ENCODE measurements at regions not wholly inside any gene's neighbourhood (a gene's known extent, or its start where the extent isn't known, plus 50 kb on each side); places are given as distances from the start of the nearest gene placed in this dataset.

GRCh38 chr4:165630671-165631070, 242.4 kb upstream of the TLL1 start:
- Histone ChIP-seq H3K27me3 (ENCODE audit: control insufficient read depth, insufficient read depth, low read length) (no peaks in the 10 kb centered on the region), H3K9me3 (ENCODE audit: control insufficient read depth, insufficient read depth, low read length) (peaks cover 5% of the 10 kb centered on the region; the same call in 1 of the 2 replicates), H3K27ac (ENCODE audit: low read depth, low read length) (no peak overlapping the region), H3K4me3 (ENCODE audit: low read depth, low read length) (no peak overlapping the region)
- POLR2A ChIA-PET, result no interaction called here
- DNase-seq (ENCODE audit: low read depth, low spot score), result no peak
- CTCF ChIA-PET, result no interaction called here
- no peak for TF ChIP-seq CTCF (IDR thresholded peaks at IDR 0.05; ENCODE audit: low read depth, low read length)

DNA sequence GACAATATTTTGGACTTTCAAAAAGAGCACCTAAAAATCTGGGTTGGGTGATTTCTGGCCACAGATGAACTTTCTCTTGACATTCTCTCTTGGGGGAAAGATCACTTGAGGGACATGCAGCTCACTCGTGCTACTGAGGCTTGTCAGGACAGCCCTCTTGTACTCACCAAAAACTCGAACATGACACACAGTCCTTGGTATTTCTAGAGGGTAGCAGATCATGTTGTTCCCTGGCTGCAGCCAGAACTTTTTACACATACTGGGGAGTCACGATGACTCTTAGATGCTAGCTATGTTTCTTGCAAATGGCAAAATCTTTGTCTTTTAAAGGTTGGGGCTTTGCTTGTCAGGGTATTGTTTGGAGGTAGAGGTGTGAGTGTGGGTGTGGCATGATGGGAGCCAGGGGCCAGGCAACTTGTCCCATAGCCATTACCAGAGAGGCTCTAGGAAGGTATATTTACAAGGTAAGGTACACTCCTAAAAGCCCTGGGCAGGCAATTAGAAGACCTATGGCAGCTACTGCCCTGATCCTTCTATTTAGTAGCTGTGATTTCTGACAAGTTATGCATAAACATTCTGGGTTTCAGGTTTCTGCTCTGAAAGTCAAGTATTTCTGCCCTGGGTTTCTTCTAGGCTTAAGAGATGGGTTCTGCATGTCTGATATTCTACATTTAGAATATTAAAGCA, 241.7 kb upstream of the TLL1 start:
- TF ChIP-seq CTCF (IDR thresholded peaks at IDR 0.05; ENCODE audit: low read depth, low read length), result no peak
- ChIA-PET POLR2A (no interaction called here), CTCF (no interaction called here)
- no peak for DNase-seq (ENCODE audit: low read depth, low spot score)
- no peak overlapping the region for H3K4me3 ChIP-seq (ENCODE audit: low read depth, low read length)
- no peaks in the 10 kb centered on the region for H3K27me3 ChIP-seq (ENCODE audit: control insufficient read depth, insufficient read depth, low read length)
- no peak overlapping the region for H3K27ac ChIP-seq (ENCODE audit: low read depth, low read length)
- peaks cover 5% of the 10 kb centered on the region; the same call in 1 of the 2 replicates for H3K9me3 ChIP-seq (ENCODE audit: control insufficient read depth, insufficient read depth, low read length)

- no peaks in the 10 kb centered on the region for H3K27me3 ChIP-seq (ENCODE audit: control insufficient read depth, insufficient read depth, low read length)
- H3K4me3 ChIP-seq (ENCODE audit: low read depth, low read length), result no peak overlapping the region
- TF ChIP-seq CTCF (IDR thresholded peaks at IDR 0.05; ENCODE audit: low read depth, low read length), result no peak
- CTCF ChIA-PET, result no interaction called here
- no peak overlapping the region for H3K27ac ChIP-seq (ENCODE audit: low read depth, low read length)
- DNase-seq (ENCODE audit: low read depth, low spot score), result no peak
- H3K9me3 ChIP-seq (ENCODE audit: control insufficient read depth, insufficient read depth, low read length), result peaks cover 5% of the 10 kb centered on the region; the same call in 1 of the 2 replicates
- POLR2A ChIA-PET, result no interaction called here
Measured at GRCh38 chr4:165631912-165632311, 241.1 kb upstream of the TLL1 start.

DNA sequence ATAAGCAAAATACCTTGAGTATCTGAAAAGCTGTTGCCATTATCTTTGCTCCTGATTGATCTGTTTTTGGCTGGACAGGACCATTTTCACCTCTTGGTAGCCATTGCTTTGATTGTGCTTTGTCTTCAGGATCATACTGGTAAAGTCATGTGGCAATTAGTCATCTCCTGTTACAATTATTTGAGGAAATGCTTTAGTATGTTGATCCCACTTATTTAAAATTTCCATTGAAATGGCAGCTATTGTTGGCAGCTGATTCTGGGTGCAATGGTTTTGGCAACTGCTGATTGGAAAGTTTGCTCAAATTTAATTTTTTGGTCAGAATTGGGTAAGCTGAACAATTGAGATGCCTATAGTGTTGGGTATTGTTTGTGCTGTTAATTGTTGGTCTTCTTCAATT, 238.3 kb upstream of the TLL1 start:
- no peak for TF ChIP-seq CTCF (IDR thresholded peaks at IDR 0.05; ENCODE audit: low read depth, low read length)
- ChIA-PET POLR2A (no interaction called here), CTCF (no interaction called here)
- H3K27ac ChIP-seq (ENCODE audit: low read depth, low read length), result no peak overlapping the region
- H3K4me3 ChIP-seq (ENCODE audit: low read depth, low read length), result no peak overlapping the region
- H3K27me3 ChIP-seq (ENCODE audit: control insufficient read depth, insufficient read depth, low read length), result no peaks in the 10 kb centered on the region
- DNase-seq (ENCODE audit: low read depth, low spot score), result no peak
- H3K9me3 ChIP-seq (ENCODE audit: control insufficient read depth, insufficient read depth, low read length), result peaks cover 5% of the 10 kb centered on the region; the same call in 1 of the 2 replicates

GRCh38 chr4:165635381-165635780, 237.7 kb upstream of the TLL1 start:
- no peak for DNase-seq (ENCODE audit: low read depth, low spot score)
- H3K27me3 ChIP-seq (ENCODE audit: control insufficient read depth, insufficient read depth, low read length), result no peaks in the 10 kb centered on the region
- POLR2A ChIA-PET, result no interaction called here
- CTCF ChIA-PET, result no interaction called here
- H3K4me3 ChIP-seq (ENCODE audit: low read depth, low read length), result no peak overlapping the region
- peaks cover 5% of the 10 kb centered on the region; the same call in 1 of the 2 replicates for H3K9me3 ChIP-seq (ENCODE audit: control insufficient read depth, insufficient read depth, low read length)
- no peak overlapping the region for H3K27ac ChIP-seq (ENCODE audit: low read depth, low read length)
- no peak for TF ChIP-seq CTCF (IDR thresholded peaks at IDR 0.05; ENCODE audit: low read depth, low read length)
